IMR-90 (cell line): ENCODE measurements at regions not wholly inside any gene's neighbourhood (a gene's known extent, or its start where the extent isn't known, plus 50 kb on each side); places are given as distances from the start of the nearest gene placed in this dataset.

Source experiments
- ATAC-seq: fragments of 200-7000 bp; cut with Tn5 transposase; 2 replicates; pipeline ENCODE4 v1.9.1; 2020; ENCODE audit warnings: low read depth, mild to moderate bottlenecking, moderate library complexity
- BruUV-seq: library from RNA; stranded (reverse); fragments of 400-500 nt; replicated peaks from 2 replicates; lab custom pipeline; 2021; lab: Mats Ljungman, UMichigan
- CTCF ChIA-PET: fragments of 300-600 bp; formaldehyde crosslinking; extraction: SDS; loops from one replicate; lab custom pipeline; 2021; ENCODE audit warnings: antibody characterized with exemption; lab: Yijun Ruan, JAX
- POLR2A ChIA-PET: fragments of 300-600 bp; sonication (Branson Sonifier 250); formaldehyde crosslinking; loops from one replicate; lab custom pipeline; 2022; ENCODE audit warnings: antibody characterized with exemption; ENCODE audit not compliant: unreplicated experiment; lab: Charles Lee
- DNase-seq: peaks from one replicate; pipeline ENCODE4 v3.0.0; 2013
- H2AFZ ChIP-seq: replicated peaks from 2 replicates; pipeline ENCODE3; 2013; ENCODE audit warnings: low read length, mild to moderate bottlenecking; ENCODE audit not compliant: poor library complexity
- H2AK5ac ChIP-seq: 2 replicates; pipeline ENCODE4 v1.6.1; 2013; ENCODE audit warnings: low read depth, low read length, inconsistent platforms
- H2AK9ac ChIP-seq: replicated peaks from 2 replicates; pipeline ENCODE3; 2013; ENCODE audit warnings: mild to moderate bottlenecking, low read depth, low read length, moderate library complexity; ENCODE audit not compliant: poor library complexity
- H2BK120ac ChIP-seq: 2 replicates; pipeline ENCODE4 v1.6.1; 2013; ENCODE audit warnings: low read depth, low read length, inconsistent platforms
- H2BK15ac ChIP-seq: 3 replicates; pipeline ENCODE4 v1.6.1; 2013; ENCODE audit warnings: low read depth, low read length, inconsistent platforms
- H2BK20ac ChIP-seq: 2 replicates; pipeline ENCODE4 v1.6.1; 2013; ENCODE audit warnings: low read depth, mild to moderate bottlenecking, inconsistent platforms, low read length, moderate library complexity
- H2BK5ac ChIP-seq: 2 replicates; pipeline ENCODE4 v1.6.1; 2013; ENCODE audit warnings: mild to moderate bottlenecking, low read depth, low read length, inconsistent platforms; ENCODE audit not compliant: poor library complexity, severe bottlenecking
- H3K14ac ChIP-seq: replicated peaks from 2 replicates; pipeline ENCODE4 v1.6.1; 2013; ENCODE audit warnings: low read depth, low read length, inconsistent platforms
- H3K18ac ChIP-seq: 2 replicates; pipeline ENCODE4 v1.6.1; 2013; ENCODE audit warnings: low read depth, low read length, control low read depth
- H3K23ac ChIP-seq: 2 replicates; pipeline ENCODE4 v1.6.1; 2013; ENCODE audit warnings: low read depth, low read length, inconsistent platforms
- H3K27ac ChIP-seq: 2 replicates; pipeline ENCODE4 v1.5.1; 2013; ENCODE audit warnings: mild to moderate bottlenecking, control low read depth, low read length; ENCODE audit not compliant: insufficient read depth
- H3K27me3 ChIP-seq: 2 replicates; pipeline ENCODE4 v1.6.1; 2013; ENCODE audit warnings: low read length; ENCODE audit not compliant: control insufficient read depth, insufficient read depth
- H3K36me3 ChIP-seq: 2 replicates; pipeline ENCODE4 v1.6.1; 2013; ENCODE audit warnings: low read length, mixed read lengths; ENCODE audit not compliant: control insufficient read depth, insufficient read depth
- H3K4ac ChIP-seq: 2 replicates; pipeline ENCODE4 v1.6.1; 2013; ENCODE audit warnings: low read depth, low read length, inconsistent platforms
- H3K4me1 ChIP-seq: 2 replicates; pipeline ENCODE4 v1.6.1; 2013; ENCODE audit warnings: low read length, mixed read lengths; ENCODE audit not compliant: control insufficient read depth, insufficient read depth
- H3K4me2 ChIP-seq: 2 replicates; pipeline ENCODE4 v1.6.1; 2013; ENCODE audit warnings: low read depth, mild to moderate bottlenecking, control low read depth, low read length, moderate library complexity
- H3K4me3 ChIP-seq: 2 replicates; pipeline ENCODE4 v1.5.1; 2013; ENCODE audit warnings: low read depth, mild to moderate bottlenecking, control low read depth, low read length, moderate library complexity; ENCODE audit not compliant: insufficient read depth
- H3K56ac ChIP-seq: 2 replicates; pipeline ENCODE4 v1.6.1; 2013; ENCODE audit warnings: low read length, inconsistent platforms; ENCODE audit not compliant: insufficient read depth; ENCODE audit errors: extremely low read depth
- H3K79me1 ChIP-seq, 2 experiments: 2 replicates each; pipeline ENCODE4 v1.6.1; 2013; ENCODE audit warnings: low read length in 2 of 2, inconsistent platforms in 1 of 2, low read depth in 1 of 2
- H3K9ac ChIP-seq: 2 replicates; pipeline ENCODE4 v1.6.1; 2013; ENCODE audit warnings: low read depth, low read length, control low read depth
- H3K9me1 ChIP-seq: 2 replicates; pipeline ENCODE4 v1.6.1; 2013; ENCODE audit warnings: low read length, inconsistent platforms; ENCODE audit not compliant: insufficient read depth
- H3K9me3 ChIP-seq: 2 replicates; pipeline ENCODE4 v1.6.1; 2013; ENCODE audit warnings: low read length; ENCODE audit not compliant: control insufficient read depth, insufficient read depth
- H4K20me1 ChIP-seq: 2 replicates; pipeline ENCODE4 v1.6.1; 2013; ENCODE audit warnings: low read length, inconsistent platforms; ENCODE audit not compliant: insufficient read depth
- H4K5ac ChIP-seq: 2 replicates; pipeline ENCODE4 v1.6.1; 2013; ENCODE audit warnings: mild to moderate bottlenecking, low read depth, low read length, control low read depth
- H4K8ac ChIP-seq, 2 experiments: 2 replicates each; pipeline ENCODE4 v1.6.1; 2013; ENCODE audit warnings: low read depth in 2 of 2, low read length in 2 of 2, control low read depth in 1 of 2, inconsistent platforms in 1 of 2
- H4K91ac ChIP-seq: 2 replicates; pipeline ENCODE4 v1.6.1; 2013; ENCODE audit warnings: low read depth, low read length, inconsistent platforms; ENCODE audit not compliant: insufficient read depth
- BHLHE40 ChIP-seq: fragments of 150-350 bp; IDR thresholded peaks from 2 replicates; pipeline ENCODE4 v1.6.1; 2016; ENCODE audit warnings: mild to moderate bottlenecking, low read depth, low read length
- CEBPB ChIP-seq: IDR thresholded peaks from 2 replicates; pipeline ENCODE4 v1.6.1; 2012; ENCODE audit warnings: low read depth, low read length, improper control_type of control experiment
- CHD1 ChIP-seq: IDR thresholded peaks from 2 replicates; pipeline ENCODE4 v1.6.1; 2012; ENCODE audit warnings: low read depth, low read length, improper control_type of control experiment
- FOS ChIP-seq: fragments of 150-350 bp; IDR thresholded peaks from 2 replicates; pipeline ENCODE4 v1.6.1; 2016; ENCODE audit warnings: low read depth, low read length
- MAFK ChIP-seq: IDR thresholded peaks from 2 replicates; pipeline ENCODE4 v1.6.1; 2012; ENCODE audit warnings: low read depth, low read length, improper control_type of control experiment
- MAZ ChIP-seq: IDR thresholded peaks from 2 replicates; pipeline ENCODE4 v1.6.1; 2012; ENCODE audit warnings: low read depth, mild to moderate bottlenecking, low read length, improper control_type of control experiment, moderate library complexity, borderline replicate concordance
- MXI1 ChIP-seq: IDR thresholded peaks from 2 replicates; pipeline ENCODE4 v1.6.1; 2012; ENCODE audit warnings: low read depth, mild to moderate bottlenecking, low read length, moderate library complexity, borderline replicate concordance
- NFE2L2 ChIP-seq: fragments of 150-350 bp; IDR thresholded peaks from 2 replicates; pipeline ENCODE4 v1.6.1; 2016; ENCODE audit warnings: low read depth, mild to moderate bottlenecking, low read length
- POLR2A ChIP-seq: IDR thresholded peaks from 2 replicates; pipeline ENCODE4 v1.6.1; 2012; ENCODE audit warnings: mild to moderate bottlenecking, low read depth, low read length
- RAD21 ChIP-seq: IDR thresholded peaks from 2 replicates; pipeline ENCODE4 v1.6.1; 2012; ENCODE audit warnings: low read length, improper control_type of control experiment
- RCOR1 ChIP-seq: IDR thresholded peaks from 2 replicates; pipeline ENCODE4 v1.6.1; 2012; ENCODE audit warnings: mild to moderate bottlenecking, low read length, improper control_type of control experiment; ENCODE audit not compliant: insufficient replicate concordance
- RFX5 ChIP-seq: IDR thresholded peaks from 2 replicates; pipeline ENCODE4 v1.8.0; 2012; ENCODE audit warnings: low read depth, mild to moderate bottlenecking, low read length, moderate library complexity
- SMC3 ChIP-seq: fragments of 150-350 bp; IDR thresholded peaks from 2 replicates; pipeline ENCODE4 v1.6.1; 2016; ENCODE audit warnings: low read depth, mild to moderate bottlenecking, antibody characterized with exemption, low read length, moderate library complexity
- USF2 ChIP-seq: fragments of 150-350 bp; IDR thresholded peaks from 2 replicates; pipeline ENCODE4 v1.6.1; 2017; ENCODE audit warnings: mild to moderate bottlenecking, antibody characterized with exemption, low read length, low read depth
- WGBS, 2 experiments: methylation state at CpG; one replicate each; pipeline versions ENCODE4 v1.1.5 to v1.1.7; 2013; ENCODE audit warnings: missing lambda C conversion rate in 2 of 2; ENCODE audit not compliant: insufficient read length in 1 of 2; ENCODE audit errors: extremely low coverage in 2 of 2; 5-methylcytosine and 5-hydroxymethylcytosine counted together
- dilution Hi-C: fragments of 300-500 bp; cut with HindIII; formaldehyde crosslinking; loops from one replicate; pipeline ENCODE4 v1.14.3; 2018; ENCODE audit warnings: low sequenced_read_pairs; ENCODE audit not compliant: unreplicated experiment
- in situ Hi-C: fragments of 300-500 bp; cut with MboI; formaldehyde crosslinking; loops from 3 replicates; pipeline ENCODE4 v1.14.3; 2019; ENCODE audit warnings: low sequenced_read_pairs, inconsistent platforms, mixed read lengths
- intact Hi-C: fragments of 100-400 bp; cut with micrococcal nuclease; formaldehyde crosslinking; loops from 2 replicates; pipeline ENCODE4 v1.10.0; 2022
- TF ChIP-seq, protein P1 (sequence below): conservative IDR thresholded peaks from 2 replicates; pipeline ENCODE4 v1.5.1; 2012; ENCODE audit warnings: mild to moderate bottlenecking, low read depth, low read length, improper control_type of control experiment
- TF ChIP-seq, protein P2 (sequence below): fragments of 150-350 bp; IDR thresholded peaks from 2 replicates; pipeline ENCODE4 v1.6.1; 2016; ENCODE audit warnings: low read depth, mild to moderate bottlenecking, low read length, moderate library complexity, borderline replicate concordance

DNA sequence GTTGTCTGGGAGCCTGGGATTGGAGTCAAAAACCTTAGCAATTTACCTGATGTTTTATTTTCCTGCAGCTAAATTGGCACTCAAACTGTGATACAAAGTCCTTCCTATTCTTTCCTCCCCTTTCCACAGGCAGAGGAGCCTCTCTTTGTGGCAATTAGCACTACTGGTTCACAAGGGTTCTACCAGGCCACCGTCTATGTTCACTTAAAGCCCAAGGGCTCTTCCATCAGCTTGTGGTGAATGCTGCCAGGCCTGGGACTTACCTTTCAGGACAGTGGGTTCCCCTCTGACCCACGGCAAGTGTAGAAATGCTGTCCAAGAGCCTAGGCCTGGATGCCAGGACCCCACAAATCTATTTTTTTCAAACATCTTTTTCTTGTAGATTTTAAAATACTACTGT, 251.9 kb upstream of the B3GALT2 start:
- ATAC-seq (no peak), DNase-seq (no peak)
- peaks cover 4% of the 10 kb centered on the region; the same call in 1 of the 2 replicates for H3K9me3 ChIP-seq
- H4K5ac ChIP-seq: no peak overlapping the region
- no peak overlapping the region for H3K4me3 ChIP-seq
- H3K9ac ChIP-seq: no peak overlapping the region
- H3K36me3 ChIP-seq: no peaks in the 10 kb centered on the region
- no peaks in the 10 kb centered on the region for H3K27me3 ChIP-seq
- no CpG with 5 or more reads among the region's 2 CpGs for WGBS, 2 experiments
- no peak overlapping the region for H2BK15ac ChIP-seq
- no peaks in the 10 kb centered on the region for H3K79me1 ChIP-seq
- no peak overlapping the region for H2BK20ac ChIP-seq
- H2BK5ac ChIP-seq: no peak overlapping the region
- H4K8ac ChIP-seq: no peak overlapping the region
- in situ Hi-C loops: no loop called here
- no peak overlapping the region for H3K56ac ChIP-seq
- H3K4me2 ChIP-seq: no peak overlapping the region
- H2AK5ac ChIP-seq: no peak overlapping the region
- ChIA-PET CTCF (interaction anchor here (0.6 kb wide), 1 partner anchor 157 kb away, joined by 3 read pairs; no protein-coding TSS in a partner anchor), POLR2A (no interaction called here)
- no TSS peak for BruUV-seq
- no peak overlapping the region for H3K18ac ChIP-seq
- no peak overlapping the region for H3K4ac ChIP-seq
- TF ChIP-seq CEBPB: no peak
- TF ChIP-seq RAD21: no peak
- TF ChIP-seq NFE2L2: no peak
- TF ChIP-seq, protein P1, sequence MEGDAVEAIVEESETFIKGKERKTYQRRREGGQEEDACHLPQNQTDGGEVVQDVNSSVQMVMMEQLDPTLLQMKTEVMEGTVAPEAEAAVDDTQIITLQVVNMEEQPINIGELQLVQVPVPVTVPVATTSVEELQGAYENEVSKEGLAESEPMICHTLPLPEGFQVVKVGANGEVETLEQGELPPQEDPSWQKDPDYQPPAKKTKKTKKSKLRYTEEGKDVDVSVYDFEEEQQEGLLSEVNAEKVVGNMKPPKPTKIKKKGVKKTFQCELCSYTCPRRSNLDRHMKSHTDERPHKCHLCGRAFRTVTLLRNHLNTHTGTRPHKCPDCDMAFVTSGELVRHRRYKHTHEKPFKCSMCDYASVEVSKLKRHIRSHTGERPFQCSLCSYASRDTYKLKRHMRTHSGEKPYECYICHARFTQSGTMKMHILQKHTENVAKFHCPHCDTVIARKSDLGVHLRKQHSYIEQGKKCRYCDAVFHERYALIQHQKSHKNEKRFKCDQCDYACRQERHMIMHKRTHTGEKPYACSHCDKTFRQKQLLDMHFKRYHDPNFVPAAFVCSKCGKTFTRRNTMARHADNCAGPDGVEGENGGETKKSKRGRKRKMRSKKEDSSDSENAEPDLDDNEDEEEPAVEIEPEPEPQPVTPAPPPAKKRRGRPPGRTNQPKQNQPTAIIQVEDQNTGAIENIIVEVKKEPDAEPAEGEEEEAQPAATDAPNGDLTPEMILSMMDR: no peak
- TF ChIP-seq RCOR1: no peak
- no peak for TF ChIP-seq MXI1
- TF ChIP-seq SMC3: no peak
- TF ChIP-seq MAFK: no peak
- no peak for TF ChIP-seq MAZ
- TF ChIP-seq POLR2A: no peak
- TF ChIP-seq FOS: no peak
- TF ChIP-seq RFX5: no peak
- TF ChIP-seq, protein P2, sequence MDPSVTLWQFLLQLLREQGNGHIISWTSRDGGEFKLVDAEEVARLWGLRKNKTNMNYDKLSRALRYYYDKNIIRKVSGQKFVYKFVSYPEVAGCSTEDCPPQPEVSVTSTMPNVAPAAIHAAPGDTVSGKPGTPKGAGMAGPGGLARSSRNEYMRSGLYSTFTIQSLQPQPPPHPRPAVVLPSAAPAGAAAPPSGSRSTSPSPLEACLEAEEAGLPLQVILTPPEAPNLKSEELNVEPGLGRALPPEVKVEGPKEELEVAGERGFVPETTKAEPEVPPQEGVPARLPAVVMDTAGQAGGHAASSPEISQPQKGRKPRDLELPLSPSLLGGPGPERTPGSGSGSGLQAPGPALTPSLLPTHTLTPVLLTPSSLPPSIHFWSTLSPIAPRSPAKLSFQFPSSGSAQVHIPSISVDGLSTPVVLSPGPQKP: no peak
- TF ChIP-seq USF2: no peak
- TF ChIP-seq BHLHE40: no peak
- no peak for TF ChIP-seq CHD1
- H3K23ac ChIP-seq: no peak overlapping the region
- no peak overlapping the region for H3K14ac ChIP-seq
- H2BK120ac ChIP-seq: no peak overlapping the region
- no peaks in the 10 kb centered on the region for H4K20me1 ChIP-seq
- no peaks in the 10 kb centered on the region for H3K4me1 ChIP-seq
- no peaks in the 10 kb centered on the region for H3K9me1 ChIP-seq
- dilution Hi-C loops: no loop called here
- H2AK9ac ChIP-seq: no peak overlapping the region
- no peak overlapping the region for H3K27ac ChIP-seq
- intact Hi-C loops: no loop called here
- H2AFZ ChIP-seq: no peak overlapping the region
- no peak overlapping the region for H4K91ac ChIP-seq
